PC-9 (cell line): ENCODE measurements at regions not wholly inside any gene's neighbourhood (a gene's known extent, or its start where the extent isn't known, plus 50 kb on each side); places are given as distances from the start of the nearest gene placed in this dataset.

ENCODE experiments used
- BruUV-seq: library from RNA; stranded (reverse); fragments of 400-500 nt; replicated peaks from 2 replicates; lab custom pipeline; 2021; lab: Mats Ljungman, UMichigan
- CTCF ChIA-PET: fragments of 300-600 bp; sonication (Branson Sonifier 250); formaldehyde crosslinking; loops from one replicate; lab custom pipeline; 2022; ENCODE audit warnings: antibody characterized with exemption; lab: Charles Lee
- POLR2A ChIA-PET: fragments of 300-600 bp; sonication (Branson Sonifier 250); formaldehyde crosslinking; loops from one replicate; lab custom pipeline; 2022; ENCODE audit warnings: antibody characterized with exemption; ENCODE audit not compliant: unreplicated experiment; lab: Charles Lee
- DNase-seq, 2 experiments: peaks; one replicate each; pipeline versions ENCODE4 v3.0.0 to v3.0.0-alpha.2; 2015 to 2022; ENCODE audit warnings: mixed read lengths in 1 of 2
- H2AFZ ChIP-seq: fragments of 200-600 bp; sonication (generic); 2 replicates; pipeline ENCODE4 v1.8.1; 2017; ENCODE audit warnings: antibody characterized with exemption
- H3F3A ChIP-seq: fragments of 200-600 bp; sonication (generic); 2 replicates; pipeline ENCODE4 v1.8.1; 2017; ENCODE audit warnings: antibody characterized with exemption, mild to moderate bottlenecking, low read depth; ENCODE audit not compliant: insufficient read depth
- H3K27ac ChIP-seq: fragments of 200-600 bp; sonication (generic); 2 replicates; pipeline ENCODE4 v1.6.1; 2016; ENCODE audit warnings: mixed run types
- H3K27me3 ChIP-seq: fragments of 200-600 bp; sonication (generic); 2 replicates; pipeline ENCODE4 v1.6.1; 2016; ENCODE audit warnings: low read depth, mixed run types; ENCODE audit not compliant: insufficient read depth
- H3K36me3 ChIP-seq: fragments of 200-600 bp; sonication (generic); 2 replicates; pipeline ENCODE4 v1.6.1; 2016; ENCODE audit warnings: low read depth, mixed run types
- H3K4me1 ChIP-seq: fragments of 200-600 bp; sonication (generic); replicated peaks from 2 replicates; pipeline ENCODE4 v1.6.1; 2016; ENCODE audit warnings: mixed run types; ENCODE audit not compliant: insufficient read depth
- H3K4me2 ChIP-seq: fragments of 200-600 bp; sonication (generic); 2 replicates; pipeline ENCODE4 v1.6.1; 2017; ENCODE audit warnings: mixed run types
- H3K4me3 ChIP-seq: fragments of 200-600 bp; sonication (generic); 2 replicates; pipeline ENCODE4 v1.6.1; 2016; ENCODE audit warnings: mixed run types
- H3K79me2 ChIP-seq: fragments of 200-600 bp; sonication (generic); 2 replicates; pipeline ENCODE4 v1.6.1; 2017; ENCODE audit warnings: low read depth, mixed run types
- H3K9me2 ChIP-seq: fragments of 200-600 bp; sonication (generic); 2 replicates; pipeline ENCODE4 v1.8.1; 2017; ENCODE audit warnings: mild to moderate bottlenecking; ENCODE audit not compliant: insufficient read depth
- H3K9me3 ChIP-seq: fragments of 200-600 bp; sonication (generic); 2 replicates; pipeline ENCODE4 v1.8.1; 2016; ENCODE audit warnings: low read depth; ENCODE audit not compliant: insufficient read depth
- H4K20me1 ChIP-seq: fragments of 200-600 bp; sonication (generic); 2 replicates; pipeline ENCODE4 v1.8.1; 2017; ENCODE audit not compliant: insufficient read depth
- EZH2 ChIP-seq: fragments of 200-600 bp; sonication (generic); IDR thresholded peaks from 2 replicates; pipeline ENCODE4 v1.8.0; 2017; ENCODE audit warnings: antibody characterized with exemption, low read depth
- intact Hi-C: fragments of 100-400 bp; cut with micrococcal nuclease; formaldehyde crosslinking; loops from one replicate; pipeline ENCODE4 v1.10.0; 2022; ENCODE audit not compliant: unreplicated experiment
- TF ChIP-seq, protein P1 (sequence below): fragments of 200-600 bp; sonication (generic); conservative IDR thresholded peaks from 2 replicates; pipeline ENCODE4 v1.6.1; 2017; ENCODE audit warnings: mixed run types, antibody characterized with exemption, mild to moderate bottlenecking, moderate library complexity

DNA sequence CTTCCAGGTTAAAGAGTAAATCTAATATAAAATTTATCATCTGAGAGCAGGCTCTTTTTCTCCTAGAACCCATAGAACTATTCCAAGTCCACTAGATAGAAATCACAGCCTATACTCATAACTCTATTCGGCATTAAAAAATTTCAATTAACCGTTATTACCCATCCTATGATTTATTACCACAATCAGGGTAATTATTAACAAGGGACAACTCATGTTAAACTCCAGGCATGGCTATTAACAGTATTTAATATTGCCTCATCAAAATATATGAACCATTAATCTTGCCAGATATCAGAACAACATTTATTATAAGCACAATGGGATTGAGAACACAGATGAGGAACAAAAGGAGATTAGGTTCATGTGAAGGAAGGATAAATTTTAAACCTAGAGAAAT, 136.8 kb upstream of the RIOK3 start:
- BruUV-seq = no TSS peak
- POLR2A ChIA-PET = no interaction called here
- DNase-seq = no peak
- Histone ChIP-seq H3K9me3 (no peaks in the 10 kb centered on the region), H3K4me1 (peaks cover 19% of the 10 kb centered on the region; the same call in 1 of the 2 replicates), H2AFZ (no peak overlapping the region), H3K27ac (no peak overlapping the region), H3K4me2 (no peak overlapping the region), H3K4me3 (no peak overlapping the region), H3K36me3 (no peaks in the 10 kb centered on the region), H4K20me1 (no peaks in the 10 kb centered on the region), H3K27me3 (no peaks in the 10 kb centered on the region), H3F3A (peaks cover 11% of the 10 kb centered on the region; the same call in 1 of the 2 replicates), H3K9me2 (no peaks in the 10 kb centered on the region), H3K79me2 (peaks cover 36% of the 10 kb centered on the region)
- TF ChIP-seq, protein P1, sequence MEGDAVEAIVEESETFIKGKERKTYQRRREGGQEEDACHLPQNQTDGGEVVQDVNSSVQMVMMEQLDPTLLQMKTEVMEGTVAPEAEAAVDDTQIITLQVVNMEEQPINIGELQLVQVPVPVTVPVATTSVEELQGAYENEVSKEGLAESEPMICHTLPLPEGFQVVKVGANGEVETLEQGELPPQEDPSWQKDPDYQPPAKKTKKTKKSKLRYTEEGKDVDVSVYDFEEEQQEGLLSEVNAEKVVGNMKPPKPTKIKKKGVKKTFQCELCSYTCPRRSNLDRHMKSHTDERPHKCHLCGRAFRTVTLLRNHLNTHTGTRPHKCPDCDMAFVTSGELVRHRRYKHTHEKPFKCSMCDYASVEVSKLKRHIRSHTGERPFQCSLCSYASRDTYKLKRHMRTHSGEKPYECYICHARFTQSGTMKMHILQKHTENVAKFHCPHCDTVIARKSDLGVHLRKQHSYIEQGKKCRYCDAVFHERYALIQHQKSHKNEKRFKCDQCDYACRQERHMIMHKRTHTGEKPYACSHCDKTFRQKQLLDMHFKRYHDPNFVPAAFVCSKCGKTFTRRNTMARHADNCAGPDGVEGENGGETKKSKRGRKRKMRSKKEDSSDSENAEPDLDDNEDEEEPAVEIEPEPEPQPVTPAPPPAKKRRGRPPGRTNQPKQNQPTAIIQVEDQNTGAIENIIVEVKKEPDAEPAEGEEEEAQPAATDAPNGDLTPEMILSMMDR = no peak
- TF ChIP-seq EZH2 = no peak
- CTCF ChIA-PET = no interaction called here
- intact Hi-C loops = no loop called here

DNA sequence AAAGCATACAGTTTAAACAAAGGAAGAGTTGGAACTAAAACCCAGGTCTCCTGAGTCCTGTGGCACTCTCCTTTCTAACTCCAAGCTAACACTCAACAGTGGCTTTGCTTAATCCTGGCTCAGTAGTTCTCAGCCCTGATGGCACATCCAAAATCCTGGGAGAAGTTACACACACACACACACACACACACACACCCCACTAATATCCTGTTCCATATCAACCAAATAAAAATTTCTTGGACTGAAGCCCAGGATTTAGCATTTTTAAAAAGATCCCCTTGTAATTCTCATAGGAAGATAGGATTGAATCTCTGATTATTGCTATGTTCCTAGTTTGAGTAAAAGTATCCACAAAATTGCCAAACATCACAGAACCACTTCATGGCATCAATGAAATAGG, 136.1 kb upstream of the RIOK3 start:
- H3K27ac ChIP-seq = no peak overlapping the region
- TF ChIP-seq EZH2 = no peak
- H2AFZ ChIP-seq = no peak overlapping the region
- no peaks in the 10 kb centered on the region for H3K27me3 ChIP-seq
- peaks cover 11% of the 10 kb centered on the region; the same call in 1 of the 2 replicates for H3F3A ChIP-seq
- ChIA-PET CTCF (no interaction called here), POLR2A (no interaction called here)
- intact Hi-C loops = no loop called here
- BruUV-seq = no TSS peak
- DNase-seq = no peak
- H4K20me1 ChIP-seq = no peaks in the 10 kb centered on the region
- no peaks in the 10 kb centered on the region for H3K9me3 ChIP-seq
- H3K4me2 ChIP-seq = no peak overlapping the region
- no peaks in the 10 kb centered on the region for H3K9me2 ChIP-seq
- peaks cover 34% of the 10 kb centered on the region for H3K79me2 ChIP-seq
- H3K36me3 ChIP-seq = no peaks in the 10 kb centered on the region
- H3K4me3 ChIP-seq = no peak overlapping the region
- peaks cover 19% of the 10 kb centered on the region; the same call in 1 of the 2 replicates for H3K4me1 ChIP-seq

DNA sequence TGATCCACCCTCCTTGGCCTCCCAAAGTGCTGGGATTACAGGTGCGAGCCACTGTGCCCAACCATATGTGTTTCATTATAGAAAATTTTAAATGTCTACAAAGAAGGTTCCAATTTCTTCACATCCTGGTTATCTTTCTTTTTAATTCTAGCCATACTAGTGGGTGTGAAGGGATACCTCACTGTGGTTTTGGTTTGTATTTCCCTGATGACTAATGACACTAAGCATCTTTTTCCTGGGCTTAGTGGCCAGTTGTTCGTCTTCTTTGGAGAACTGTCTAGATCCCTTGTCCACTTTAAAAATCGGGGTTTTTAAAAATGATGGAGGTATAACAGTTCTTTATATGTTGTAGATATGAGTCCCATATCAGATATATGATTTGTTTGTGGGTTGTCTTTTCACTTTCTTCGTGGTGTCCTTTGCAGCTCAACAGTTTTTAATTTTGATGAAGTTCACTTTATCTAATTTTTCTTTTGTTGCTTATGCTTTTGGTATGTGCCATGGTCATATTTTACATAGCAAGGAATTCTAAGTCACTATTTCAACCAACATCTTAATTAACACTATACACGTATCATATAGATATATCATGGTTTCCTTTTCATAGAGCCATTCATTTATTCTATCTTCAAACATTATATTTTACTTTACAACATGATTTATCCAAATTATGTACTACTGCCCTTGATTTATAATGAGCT, 135.0 kb upstream of the RIOK3 start:
- peaks cover 19% of the 10 kb centered on the region; the same call in 1 of the 2 replicates for H3K4me1 ChIP-seq
- TF ChIP-seq EZH2 = no peak
- TF ChIP-seq, protein P1 = no peak
- no peaks in the 10 kb centered on the region for H3K36me3 ChIP-seq
- no peaks in the 10 kb centered on the region for H4K20me1 ChIP-seq
- no peak overlapping the region for H3K4me3 ChIP-seq
- H3K9me3 ChIP-seq = no peaks in the 10 kb centered on the region
- peak in 1 of 2 experiments; percentile 51 for DNase-seq
- no peak overlapping the region for H3K4me2 ChIP-seq
- H3K79me2 ChIP-seq = peaks cover 31% of the 10 kb centered on the region
- peaks cover 11% of the 10 kb centered on the region; the same call in 1 of the 2 replicates for H3F3A ChIP-seq
- no peak overlapping the region for H2AFZ ChIP-seq
- intact Hi-C loops = no loop called here
- peak overlapping the region; percentile 28; the same call in 1 of the 2 replicates for H3K27ac ChIP-seq
- BruUV-seq = no TSS peak
- ChIA-PET POLR2A (no interaction called here), CTCF (no interaction called here)
- H3K27me3 ChIP-seq = no peaks in the 10 kb centered on the region
- no peaks in the 10 kb centered on the region for H3K9me2 ChIP-seq
